ENCODE measurements at regions not wholly inside any gene's neighbourhood (a gene's known extent, or its start where the extent isn't known, plus 50 kb on each side); places are given as distances from the start of the nearest gene placed in this dataset.

DNA sequence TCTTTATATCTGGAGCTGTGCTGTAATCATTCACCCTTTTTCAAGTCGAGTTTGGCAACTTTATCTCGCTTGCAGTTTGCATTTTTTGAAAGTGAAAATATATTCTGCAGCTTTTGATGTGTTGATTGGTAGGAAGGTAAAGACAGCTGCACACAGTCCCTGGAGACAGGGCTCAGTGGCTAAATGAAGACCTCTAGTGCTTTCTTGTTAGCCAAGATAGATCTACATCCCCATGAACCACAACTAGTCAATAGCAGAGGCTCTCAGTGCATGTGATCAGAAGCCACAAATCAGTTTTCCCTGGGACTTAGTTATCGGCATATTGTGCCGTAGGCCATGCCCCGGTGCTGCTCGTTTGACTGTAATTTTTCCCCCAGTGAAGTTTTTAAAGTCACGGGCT lies 587.7 kb upstream of the PITX2 start:
- no peak for DNase-seq (ENCODE audit: low read depth)
- TF ChIP-seq, protein P1, sequence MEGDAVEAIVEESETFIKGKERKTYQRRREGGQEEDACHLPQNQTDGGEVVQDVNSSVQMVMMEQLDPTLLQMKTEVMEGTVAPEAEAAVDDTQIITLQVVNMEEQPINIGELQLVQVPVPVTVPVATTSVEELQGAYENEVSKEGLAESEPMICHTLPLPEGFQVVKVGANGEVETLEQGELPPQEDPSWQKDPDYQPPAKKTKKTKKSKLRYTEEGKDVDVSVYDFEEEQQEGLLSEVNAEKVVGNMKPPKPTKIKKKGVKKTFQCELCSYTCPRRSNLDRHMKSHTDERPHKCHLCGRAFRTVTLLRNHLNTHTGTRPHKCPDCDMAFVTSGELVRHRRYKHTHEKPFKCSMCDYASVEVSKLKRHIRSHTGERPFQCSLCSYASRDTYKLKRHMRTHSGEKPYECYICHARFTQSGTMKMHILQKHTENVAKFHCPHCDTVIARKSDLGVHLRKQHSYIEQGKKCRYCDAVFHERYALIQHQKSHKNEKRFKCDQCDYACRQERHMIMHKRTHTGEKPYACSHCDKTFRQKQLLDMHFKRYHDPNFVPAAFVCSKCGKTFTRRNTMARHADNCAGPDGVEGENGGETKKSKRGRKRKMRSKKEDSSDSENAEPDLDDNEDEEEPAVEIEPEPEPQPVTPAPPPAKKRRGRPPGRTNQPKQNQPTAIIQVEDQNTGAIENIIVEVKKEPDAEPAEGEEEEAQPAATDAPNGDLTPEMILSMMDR (IDR thresholded peaks at IDR 0.05; ENCODE audit: insufficient read depth, low read length): no peak
- no peak overlapping the region for H3K4me3 ChIP-seq (ENCODE audit: low read depth, low read length)

DNA sequence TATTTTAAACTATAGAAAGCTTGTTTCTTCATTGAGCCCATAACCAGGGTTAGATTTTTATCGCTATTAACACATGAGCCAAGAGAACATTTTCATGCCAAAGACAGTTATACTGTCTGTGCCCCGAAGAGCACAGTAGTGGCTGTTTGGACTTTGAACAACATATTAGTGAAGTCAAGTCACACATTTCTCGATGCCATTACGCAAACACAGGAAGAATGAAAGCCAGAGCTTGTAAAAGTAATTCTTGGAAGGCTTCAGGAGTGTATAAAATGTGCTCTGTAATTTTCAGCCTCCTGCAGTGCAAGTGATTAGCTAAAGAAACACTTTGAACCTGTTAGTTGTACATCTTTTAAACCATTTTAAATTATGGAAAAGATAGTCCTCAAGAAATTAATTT lies 590.7 kb upstream of the PITX2 start:
- DNase-seq (ENCODE audit: low read depth): no peak
- no peak overlapping the region for H3K4me3 ChIP-seq (ENCODE audit: low read depth, low read length)
- TF ChIP-seq, protein P1 (IDR thresholded peaks at IDR 0.05; ENCODE audit: insufficient read depth, low read length): no peak

DNA sequence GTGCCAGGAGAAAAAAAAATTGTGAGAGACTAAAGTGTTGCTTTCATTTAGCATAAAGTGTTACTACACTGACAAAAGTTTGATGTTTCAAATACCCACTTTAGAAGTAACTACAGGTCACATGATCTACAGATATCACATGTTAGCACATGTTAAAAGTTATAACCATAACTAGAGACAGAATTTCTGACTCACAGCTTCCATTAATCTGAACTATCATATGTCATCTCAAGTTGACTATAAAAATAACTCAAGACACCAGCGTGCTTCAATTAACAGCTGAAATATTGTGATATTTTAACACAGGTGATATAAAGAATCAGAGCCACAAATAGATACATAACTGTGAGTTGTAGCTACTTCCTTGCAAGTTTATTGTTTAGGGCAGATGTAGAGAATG lies 591.5 kb upstream of the PITX2 start:
- TF ChIP-seq, protein P1 (IDR thresholded peaks at IDR 0.05; ENCODE audit: insufficient read depth, low read length): no peak
- DNase-seq (ENCODE audit: low read depth): no peak
- H3K4me3 ChIP-seq (ENCODE audit: low read depth, low read length): no peak overlapping the region

DNA sequence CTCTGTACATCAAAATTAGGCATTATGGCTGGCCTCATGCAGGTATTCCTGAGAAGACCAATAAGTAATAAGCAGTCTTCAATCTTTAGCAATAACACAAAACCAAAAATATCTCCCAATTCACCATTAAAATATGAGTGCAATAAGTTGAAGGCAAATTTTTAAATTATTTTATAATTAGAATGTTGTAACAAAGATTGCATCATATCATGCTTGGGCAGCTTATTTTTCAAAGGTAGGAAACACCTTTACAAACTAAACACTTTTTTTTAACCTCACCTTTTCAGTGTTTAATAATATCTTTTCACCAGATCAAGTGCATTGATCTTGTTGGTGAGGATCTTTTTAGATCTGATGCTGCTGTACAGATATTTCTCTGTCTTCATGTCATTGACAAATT lies 592.9 kb upstream of the PITX2 start:
- TF ChIP-seq, protein P1 (IDR thresholded peaks at IDR 0.05; ENCODE audit: insufficient read depth, low read length): no peak
- no peak for DNase-seq (ENCODE audit: low read depth)

DNA sequence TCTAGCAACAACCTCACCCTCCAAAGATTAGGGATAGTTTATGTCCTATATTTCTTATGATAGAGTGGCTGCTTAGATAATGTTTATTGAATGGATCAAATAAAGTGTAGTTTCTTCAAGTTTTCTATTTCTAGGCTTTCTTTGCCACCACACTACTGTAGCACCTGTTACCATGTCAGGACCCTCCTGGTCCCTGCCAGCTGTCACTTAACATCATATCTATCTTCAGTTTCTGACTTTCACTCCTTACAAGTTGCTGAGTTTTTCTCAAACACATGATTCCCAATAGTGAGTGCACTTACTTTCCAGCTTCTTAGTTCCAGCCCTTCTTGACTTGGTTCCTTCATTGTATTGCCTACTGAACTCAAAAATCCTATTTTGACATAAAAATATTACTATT lies 593.9 kb upstream of the PITX2 start:
- H3K4me3 ChIP-seq (ENCODE audit: low read depth, low read length): no peak overlapping the region
- TF ChIP-seq, protein P1 (IDR thresholded peaks at IDR 0.05; ENCODE audit: insufficient read depth, low read length): no peak
- no peak for DNase-seq (ENCODE audit: low read depth)

More for the DNA sequence above, 592.9 kb upstream of the PITX2 start:
- H3K4me3 ChIP-seq (ENCODE audit: low read depth, low read length): no peak overlapping the region

DNA sequence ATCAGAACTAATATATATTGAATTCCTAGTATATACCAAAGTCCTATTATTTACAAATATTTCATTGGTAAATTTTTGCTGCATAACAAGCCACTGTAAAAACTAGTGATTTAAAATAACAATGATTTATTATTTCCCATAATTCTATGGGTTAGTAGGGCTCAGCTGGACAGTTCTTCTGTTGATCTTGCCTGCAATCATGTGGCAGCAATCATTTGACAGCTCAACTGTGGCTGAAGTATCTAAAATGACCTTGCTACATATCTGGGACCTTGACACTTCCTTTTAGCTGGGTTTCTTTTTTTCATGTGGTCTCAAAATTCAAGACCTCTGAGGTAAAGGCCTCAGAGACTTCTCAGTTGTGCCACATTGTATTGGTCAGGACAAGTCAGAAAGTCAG lies 598.5 kb upstream of the PITX2 start:
- TF ChIP-seq, protein P1 (IDR thresholded peaks at IDR 0.05; ENCODE audit: insufficient read depth, low read length): no peak
- no peak for DNase-seq (ENCODE audit: low read depth)

DNA sequence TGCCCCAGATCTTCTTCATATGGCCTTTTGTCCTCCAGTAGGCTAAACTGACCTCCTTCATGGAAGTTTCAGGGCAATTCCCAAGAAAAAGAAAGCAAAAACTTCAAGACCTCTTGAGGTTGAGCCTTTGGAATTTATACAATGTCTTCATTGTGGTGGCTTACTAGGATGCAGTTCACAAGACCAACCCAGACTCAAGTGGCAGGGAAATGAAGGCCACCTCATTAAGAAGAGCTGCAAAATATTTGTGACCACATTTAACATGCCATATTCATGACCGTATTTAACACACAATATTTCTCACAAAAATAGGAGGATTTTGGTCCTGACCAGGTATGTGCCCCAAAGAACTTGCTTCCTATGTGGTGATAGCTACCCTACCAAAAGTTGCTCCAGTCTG lies 605.5 kb upstream of the PITX2 start:
- no peak for DNase-seq (ENCODE audit: low read depth)
- no peak overlapping the region for H3K4me3 ChIP-seq (ENCODE audit: low read depth, low read length)
- TF ChIP-seq, protein P1 (IDR thresholded peaks at IDR 0.05; ENCODE audit: insufficient read depth, low read length): no peak

More for the DNA sequence above, 598.5 kb upstream of the PITX2 start:
- H3K4me3 ChIP-seq (ENCODE audit: low read depth, low read length): no peak overlapping the region
